ENCODE measurements at regions not wholly inside any gene's neighbourhood (a gene's known extent, or its start where the extent isn't known, plus 50 kb on each side); places are given as distances from the start of the nearest gene placed in this dataset.
A peak's percentile ranks its signal among the peaks of the same experiment; 100 is the strongest.
"Not testable (repeated sequence)": the region's sequence is repeated elsewhere in the genome, so short reads cannot be mapped to it uniquely, and the experiment has no call there.

- no peak for DNase-seq (ENCODE audit: low read depth in 2 of 2)
Observed at GRCh38 chr5:152051499-152052454, 127.1 kb upstream of the GLRA1 start.

GRCh38 chr5:152046361-152046760 lies 121.7 kb upstream of the GLRA1 start:
- DNase-seq (ENCODE audit: low read depth in 2 of 2), result no peak

GRCh38 chr5:152038856-152039255 lies 114.2 kb upstream of the GLRA1 start:
- not testable (repeated sequence) for DNase-seq (ENCODE audit: low read depth in 2 of 2)

- DNase-seq (ENCODE audit: low read depth in 2 of 2), result peak in 1 of 2 donors; percentile 15
Observed at GRCh38 chr5:152026328-152027024, 101.8 kb upstream of the GLRA1 start.

- no peak for DNase-seq (ENCODE audit: low read depth in 2 of 2)
Observed at GRCh38 chr5:152016421-152016820, 91.8 kb upstream of the GLRA1 start.

GRCh38 chr5:152007653-152008335 lies 83.1 kb upstream of the GLRA1 start:
- DNase-seq (ENCODE audit: low read depth in 2 of 2), result no peak

- DNase-seq (ENCODE audit: low read depth in 2 of 2), result no peak
Observed at GRCh38 chr5:152004095-152004494, 79.4 kb upstream of the GLRA1 start.

All from stimulated activated CD8-positive, alpha-beta memory T cell treated with anti-CD3 and anti-CD28 coated beads, Interleukin-15, amount 100 ng/mL, for 48 hours (primary cell).